GM23248 (cell line): ENCODE measurements at regions not wholly inside any gene's neighbourhood (a gene's known extent, or its start where the extent isn't known, plus 50 kb on each side); places are given as distances from the start of the nearest gene placed in this dataset.
A peak's percentile ranks its signal among the peaks of the same experiment; 100 is the strongest.

ENCODE experiments used
- DNase-seq: peaks from one replicate; pipeline ENCODE4 v3.0.0-alpha.2; 2015
- H2AFZ ChIP-seq: fragments of 200-600 bp; sonication (generic); 2 replicates; pipeline ENCODE4 v1.6.1; 2016; ENCODE audit warnings: antibody characterized with exemption
- H3F3A ChIP-seq: fragments of 200-600 bp; sonication (generic); 2 replicates; pipeline ENCODE4 v1.6.1; 2016; ENCODE audit warnings: mild to moderate bottlenecking, antibody characterized with exemption, mixed run types; ENCODE audit not compliant: insufficient read depth
- H3K27ac ChIP-seq: fragments of 200-600 bp; sonication (generic); 2 replicates; pipeline ENCODE4 v1.5.1; 2016; ENCODE audit warnings: mild to moderate bottlenecking
- H3K27me3 ChIP-seq: fragments of 200-600 bp; sonication (generic); replicated peaks from 2 replicates; pipeline ENCODE4 v1.6.1; 2016; ENCODE audit warnings: mild to moderate bottlenecking; ENCODE audit not compliant: insufficient read depth
- H3K36me3 ChIP-seq: fragments of 200-600 bp; sonication (generic); 2 replicates; pipeline ENCODE4 v1.6.1; 2016; ENCODE audit warnings: low read depth, mild to moderate bottlenecking
- H3K4me1 ChIP-seq: fragments of 200-600 bp; sonication (generic); 2 replicates; pipeline ENCODE4 v1.6.1; 2016; ENCODE audit warnings: mild to moderate bottlenecking; ENCODE audit not compliant: insufficient read depth
- H3K4me2 ChIP-seq: fragments of 200-600 bp; sonication (generic); one replicate; pipeline ENCODE4 v1.6.1; 2016; ENCODE audit warnings: mild to moderate bottlenecking; ENCODE audit not compliant: unreplicated experiment
- H3K4me3 ChIP-seq: fragments of 200-600 bp; sonication (generic); 2 replicates; pipeline ENCODE4 v1.5.1; 2016; ENCODE audit warnings: mild to moderate bottlenecking
- H3K79me2 ChIP-seq: fragments of 200-600 bp; sonication (generic); 2 replicates; pipeline ENCODE4 v1.6.1; 2016; ENCODE audit warnings: mild to moderate bottlenecking; ENCODE audit not compliant: insufficient read depth
- H3K9ac ChIP-seq: fragments of 200-600 bp; sonication (generic); 2 replicates; pipeline ENCODE4 v1.6.1; 2016; ENCODE audit warnings: mild to moderate bottlenecking
- H3K9me2 ChIP-seq: fragments of 200-600 bp; sonication (generic); 2 replicates; pipeline ENCODE4 v1.6.1; 2016; ENCODE audit warnings: mixed run types, mild to moderate bottlenecking, moderate library complexity; ENCODE audit not compliant: insufficient read depth
- H3K9me3 ChIP-seq: fragments of 200-600 bp; sonication (generic); one replicate; pipeline ENCODE4 v1.6.1; 2017; ENCODE audit warnings: low read depth
- H4K20me1 ChIP-seq: fragments of 200-600 bp; sonication (generic); 2 replicates; pipeline ENCODE4 v1.6.0; 2016; ENCODE audit not compliant: insufficient read depth
- EZH2 ChIP-seq: fragments of 200-600 bp; sonication (generic); IDR thresholded peaks from 2 replicates; pipeline ENCODE4 v1.6.1; 2018; ENCODE audit warnings: antibody characterized with exemption, mild to moderate bottlenecking; ENCODE audit not compliant: insufficient read depth, poor library complexity, severe bottlenecking
- EZH2phosphoT487 ChIP-seq: fragments of 200-600 bp; sonication (generic); IDR thresholded peaks from 2 replicates; pipeline ENCODE4 v1.6.1; 2018; ENCODE audit warnings: antibody characterized with exemption, moderate library complexity, mild to moderate bottlenecking, low read depth; ENCODE audit not compliant: insufficient read depth
- WGBS, 2 experiments: methylation state at CpG; one replicate each; pipeline ENCODE4 v1.1.6; 2015 to 2017; ENCODE audit warnings: low lambda C conversion rate in 2 of 2, low coverage in 1 of 2; ENCODE audit errors: missing lambda C conversion rate in 2 of 2; 5-methylcytosine and 5-hydroxymethylcytosine counted together
- in situ Hi-C: fragments of 300-500 bp; cut with MboI; formaldehyde crosslinking; loops from 2 replicates; pipeline ENCODE4 v1.15.0; 2020

- H3K4me2 ChIP-seq = no peak overlapping the region
- H3K9me2 ChIP-seq = no peaks in the 10 kb centered on the region
- no peaks in the 10 kb centered on the region for H3K79me2 ChIP-seq
- no peak for DNase-seq
- 65 to 75% methylated on average over 5 of the region's 5 CpGs for WGBS, 2 experiments
- H3K27me3 ChIP-seq = no peaks in the 10 kb centered on the region
- H3K9me3 ChIP-seq = no peaks in the 10 kb centered on the region
- H3F3A ChIP-seq = no peaks in the 10 kb centered on the region
- no peaks in the 10 kb centered on the region for H3K36me3 ChIP-seq
- no peak overlapping the region for H2AFZ ChIP-seq
- peaks cover 15% of the 10 kb centered on the region for H3K4me1 ChIP-seq
- no peak overlapping the region for H3K4me3 ChIP-seq
- no peak overlapping the region for H3K27ac ChIP-seq
- H4K20me1 ChIP-seq = no peaks in the 10 kb centered on the region
- no peak for TF ChIP-seq EZH2phosphoT487
- TF ChIP-seq EZH2 = no peak
- in situ Hi-C loops = no loop called here
- no peak overlapping the region for H3K9ac ChIP-seq
Observed at GRCh38 chr1:78222225-78222959, 176.6 kb downstream of the GIPC2 start.

GRCh38 chr1:78222960-78223358 is 177.2 kb downstream of the GIPC2 start:
- H3K9ac ChIP-seq = no peak overlapping the region
- H3F3A ChIP-seq = no peaks in the 10 kb centered on the region
- no peaks in the 10 kb centered on the region for H3K9me3 ChIP-seq
- no peaks in the 10 kb centered on the region for H3K79me2 ChIP-seq
- TF ChIP-seq EZH2phosphoT487 (no peak), EZH2 (no peak)
- no peak overlapping the region for H2AFZ ChIP-seq
- no peak for DNase-seq
- in situ Hi-C loops = no loop called here
- no peaks in the 10 kb centered on the region for H3K36me3 ChIP-seq
- H3K27me3 ChIP-seq = no peaks in the 10 kb centered on the region
- H3K4me1 ChIP-seq = peaks cover 15% of the 10 kb centered on the region
- no peaks in the 10 kb centered on the region for H4K20me1 ChIP-seq
- H3K9me2 ChIP-seq = no peaks in the 10 kb centered on the region
- H3K4me3 ChIP-seq = no peak overlapping the region
- no peak overlapping the region for H3K4me2 ChIP-seq
- no peak overlapping the region for H3K27ac ChIP-seq

- Histone ChIP-seq H3K9me3 (no peaks in the 10 kb centered on the region), H4K20me1 (no peaks in the 10 kb centered on the region), H2AFZ (no peak overlapping the region), H3K9me2 (no peaks in the 10 kb centered on the region), H3F3A (no peaks in the 10 kb centered on the region), H3K27me3 (no peaks in the 10 kb centered on the region), H3K27ac (no peak overlapping the region), H3K36me3 (no peaks in the 10 kb centered on the region), H3K79me2 (no peaks in the 10 kb centered on the region), H3K4me3 (no peak overlapping the region), H3K4me2 (no peak overlapping the region), H3K9ac (no peak overlapping the region), H3K4me1 (peaks cover 15% of the 10 kb centered on the region)
- TF ChIP-seq EZH2phosphoT487 (no peak), EZH2 (no peak)
- DNase-seq = peak; percentile 78
- in situ Hi-C loops = no loop called here
- WGBS, 2 experiments = 87 to 92% methylated on average over 6 of the region's 6 CpGs
Observed at GRCh38 chr1:78223417-78224215, 177.8 kb downstream of the GIPC2 start.

GRCh38 chr1:78224246-78224785 is 178.6 kb downstream of the GIPC2 start:
- TF ChIP-seq EZH2phosphoT487 (no peak), EZH2 (no peak)
- in situ Hi-C loops = no loop called here

More at GRCh38 chr1:78224246-78224785, 178.6 kb downstream of the GIPC2 start:
- no peak overlapping the region for H3K4me2 ChIP-seq
- peaks cover 5% of the 10 kb centered on the region for H3F3A ChIP-seq
- H3K9ac ChIP-seq = no peak overlapping the region
- H3K9me2 ChIP-seq = no peaks in the 10 kb centered on the region
- no peaks in the 10 kb centered on the region for H3K9me3 ChIP-seq
- no peaks in the 10 kb centered on the region for H4K20me1 ChIP-seq
- peaks cover 20% of the 10 kb centered on the region for H3K4me1 ChIP-seq
- no peaks in the 10 kb centered on the region for H3K27me3 ChIP-seq
- DNase-seq = no peak
- H3K79me2 ChIP-seq = no peaks in the 10 kb centered on the region
- H3K27ac ChIP-seq = no peak overlapping the region
- no peaks in the 10 kb centered on the region for H3K36me3 ChIP-seq
- no peak overlapping the region for H3K4me3 ChIP-seq
- H2AFZ ChIP-seq = no peak overlapping the region
